IPS-15b (cell line): ENCODE measurements at regions not wholly inside any gene's neighbourhood (a gene's known extent, or its start where the extent isn't known, plus 50 kb on each side); places are given as distances from the start of the nearest gene placed in this dataset.
"Not testable (repeated sequence)": the region's sequence is repeated elsewhere in the genome, so short reads cannot be mapped to it uniquely, and the experiment has no call there.

Experiments used
- H3K27me3 ChIP-seq: one replicate; pipeline ENCODE4 v1.6.1; 2013; ENCODE audit warnings: low read length; ENCODE audit not compliant: control insufficient read depth, insufficient read depth
- H3K36me3 ChIP-seq: one replicate; pipeline ENCODE4 v1.6.1; 2013; ENCODE audit warnings: low read length; ENCODE audit not compliant: control insufficient read depth, insufficient read depth
- H3K4me1 ChIP-seq: one replicate; pipeline ENCODE4 v1.6.1; 2013; ENCODE audit warnings: mild to moderate bottlenecking, low read length; ENCODE audit not compliant: control insufficient read depth, insufficient read depth
- H3K4me3 ChIP-seq: one replicate; pipeline ENCODE4 v1.5.1; 2013; ENCODE audit warnings: low read depth, low read length
- H3K9ac ChIP-seq: one replicate; pipeline ENCODE4 v1.6.1; 2013; ENCODE audit warnings: low read depth, mild to moderate bottlenecking, low read length
- H3K9me3 ChIP-seq: one replicate; pipeline ENCODE4 v1.6.1; 2013; ENCODE audit warnings: mild to moderate bottlenecking, low read length; ENCODE audit not compliant: control insufficient read depth, insufficient read depth

GRCh38 chr16:29265255-29265853 is 141.2 kb downstream of the NPIPB11 start:
- not testable (repeated sequence) for H3K36me3 ChIP-seq, H3K9me3 ChIP-seq, H3K9ac ChIP-seq, H3K27me3 ChIP-seq, H3K4me1 ChIP-seq, H3K4me3 ChIP-seq

- H3K36me3 ChIP-seq, H3K27me3 ChIP-seq, H3K4me1 ChIP-seq, H3K9me3 ChIP-seq, H3K9ac ChIP-seq, H3K4me3 ChIP-seq: not testable (repeated sequence)
Measured at GRCh38 chr16:29264080-29264837, 142.3 kb downstream of the NPIPB11 start.

GRCh38 chr16:29262725-29263124 is 143.8 kb downstream of the NPIPB11 start:
- not testable (repeated sequence) for H3K36me3 ChIP-seq, H3K4me1 ChIP-seq, H3K27me3 ChIP-seq, H3K4me3 ChIP-seq, H3K9me3 ChIP-seq, H3K9ac ChIP-seq

- H3K9me3 ChIP-seq, H3K4me3 ChIP-seq, H3K27me3 ChIP-seq, H3K36me3 ChIP-seq, H3K9ac ChIP-seq, H3K4me1 ChIP-seq: not testable (repeated sequence)
Measured at GRCh38 chr16:29261427-29262248, 144.9 kb downstream of the NPIPB11 start.

- not testable (repeated sequence) for H3K36me3 ChIP-seq, H3K9ac ChIP-seq, H3K27me3 ChIP-seq, H3K9me3 ChIP-seq, H3K4me1 ChIP-seq, H3K4me3 ChIP-seq
Measured at GRCh38 chr16:29260683-29261426, 145.7 kb downstream of the NPIPB11 start.

GRCh38 chr16:29259635-29260457 is 146.7 kb downstream of the NPIPB11 start:
- not testable (repeated sequence) for H3K36me3 ChIP-seq, H3K9ac ChIP-seq, H3K9me3 ChIP-seq, H3K27me3 ChIP-seq, H3K4me3 ChIP-seq, H3K4me1 ChIP-seq

- not testable (repeated sequence) for H3K4me1 ChIP-seq, H3K4me3 ChIP-seq, H3K9ac ChIP-seq, H3K9me3 ChIP-seq, H3K27me3 ChIP-seq, H3K36me3 ChIP-seq
Measured at GRCh38 chr16:29258946-29259634, 147.4 kb downstream of the NPIPB11 start.

- H3K27me3 ChIP-seq, H3K4me1 ChIP-seq, H3K36me3 ChIP-seq, H3K9ac ChIP-seq, H3K4me3 ChIP-seq, H3K9me3 ChIP-seq: not testable (repeated sequence)
Measured at GRCh38 chr16:29257419-29258336, 148.8 kb downstream of the NPIPB11 start.

GRCh38 chr16:29256501-29256981 is 150.0 kb downstream of the NPIPB11 start:
- H3K9me3 ChIP-seq, result no peaks in the 10 kb centered on the region
- no peak overlapping the region for H3K4me3 ChIP-seq
- no peaks in the 10 kb centered on the region for H3K36me3 ChIP-seq
- peaks cover 2% of the 10 kb centered on the region for H3K4me1 ChIP-seq
- no peaks in the 10 kb centered on the region for H3K27me3 ChIP-seq
- H3K9ac ChIP-seq, result no peak overlapping the region

GRCh38 chr16:29255957-29256356 is 150.6 kb downstream of the NPIPB11 start:
- H3K4me3 ChIP-seq, H3K4me1 ChIP-seq, H3K9me3 ChIP-seq, H3K36me3 ChIP-seq, H3K9ac ChIP-seq, H3K27me3 ChIP-seq: not testable (repeated sequence)
